IPS DF 19.7 (cell line): ENCODE measurements at regions not wholly inside any gene's neighbourhood (a gene's known extent, or its start where the extent isn't known, plus 50 kb on each side); places are given as distances from the start of the nearest gene placed in this dataset.

Source experiments
- DNase-seq: peaks from one replicate; pipeline ENCODE4 v3.0.0-alpha.2; 2013; ENCODE audit warnings: low read depth, low spot score

DNA sequence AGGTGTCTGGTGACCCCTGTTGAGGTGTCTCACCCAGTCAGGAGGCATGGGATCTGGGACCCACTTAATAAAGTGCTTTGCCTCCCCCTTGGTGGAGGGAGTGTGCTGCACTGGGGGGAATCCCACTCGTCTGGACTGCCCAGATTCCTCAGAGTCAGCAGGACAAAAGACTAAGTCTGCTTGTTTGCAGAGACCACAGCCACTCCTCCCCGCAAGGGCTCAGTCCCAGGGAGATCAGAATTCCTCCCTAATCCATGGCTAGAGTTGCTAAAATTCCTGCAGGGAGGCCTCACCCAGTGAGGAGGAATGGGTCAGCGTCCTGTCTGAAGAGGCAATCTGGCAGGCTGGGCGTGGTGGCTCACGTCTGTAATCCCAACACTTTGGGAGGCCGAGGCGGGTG lies 442.2 kb downstream of the PABPC4L start:
- DNase-seq, result no peak

DNA sequence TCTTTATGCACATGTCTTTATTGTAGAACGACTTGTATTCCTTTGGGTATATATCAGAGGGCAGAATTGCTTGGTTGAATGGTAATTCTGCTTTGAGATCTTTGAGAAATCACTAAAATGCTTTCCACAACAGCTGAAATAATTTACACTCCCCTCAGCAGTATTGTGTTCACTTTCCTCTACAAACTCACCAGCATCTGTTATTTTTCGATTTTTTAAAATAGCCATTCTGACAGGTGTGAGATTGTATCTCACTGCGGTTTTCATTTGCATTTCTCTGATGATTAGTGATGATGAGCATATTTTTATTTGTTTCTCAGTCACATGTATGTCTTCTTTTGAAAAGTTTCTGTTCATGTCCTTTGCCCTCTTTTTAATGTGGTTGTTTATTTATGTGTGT lies 459.8 kb downstream of the PABPC4L start:
- no peak for DNase-seq

DNA sequence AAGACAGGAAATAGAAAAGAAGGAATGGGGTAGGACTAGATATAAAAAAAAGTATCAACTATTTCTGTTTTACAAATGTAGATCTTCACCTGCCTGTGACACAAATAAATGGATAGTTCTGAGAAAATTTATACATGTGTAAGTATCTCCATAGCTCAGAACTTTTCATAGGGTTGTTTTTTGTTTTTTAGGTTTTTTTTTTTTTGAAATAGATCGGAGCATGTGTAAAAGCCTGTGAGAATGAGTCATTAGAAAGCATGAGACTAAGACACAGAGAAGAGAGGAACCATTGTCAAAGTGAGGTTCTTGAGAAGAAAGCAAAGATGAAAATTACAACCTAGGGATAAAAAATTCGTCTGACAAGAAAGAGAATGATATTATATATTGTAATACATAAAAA lies 481.6 kb downstream of the PABPC4L start:
- no peak for DNase-seq

DNA sequence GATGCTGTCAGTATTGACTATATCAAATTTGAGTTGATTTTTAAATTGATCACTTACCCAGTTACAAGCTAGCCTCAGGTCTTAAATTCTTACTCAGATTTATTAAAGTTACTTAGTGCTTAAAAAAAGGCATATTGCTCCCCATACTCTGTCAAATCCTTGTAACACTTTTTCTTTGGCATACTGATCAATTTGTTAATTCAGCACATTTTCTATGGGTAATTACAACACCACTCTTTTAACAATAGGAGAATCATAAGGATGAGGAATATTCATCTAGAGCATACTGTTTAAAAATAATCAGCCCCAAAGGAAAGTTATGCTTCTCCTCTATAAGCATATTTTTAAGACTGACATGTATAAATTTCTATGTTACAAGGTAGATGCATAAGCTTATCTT lies 482.5 kb downstream of the PABPC4L start:
- DNase-seq, result no peak

DNA sequence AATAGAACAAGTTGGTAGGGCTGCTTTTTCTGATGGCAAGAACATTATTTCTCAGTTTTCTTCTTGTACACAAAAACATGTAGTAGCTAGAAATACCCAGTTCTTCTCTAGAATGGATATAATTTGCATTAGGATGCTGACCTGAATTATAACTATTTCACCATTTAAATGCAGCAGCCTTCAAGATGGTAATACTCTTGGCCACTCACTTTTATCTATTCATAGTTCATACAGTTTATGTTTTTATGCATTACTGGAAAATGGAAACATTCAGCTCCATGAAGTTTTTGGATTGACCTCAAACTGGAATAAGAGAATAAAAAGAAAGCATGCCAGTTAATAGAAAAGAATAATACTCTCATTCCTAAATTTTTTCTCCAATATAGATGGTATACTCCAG lies 487.4 kb downstream of the PABPC4L start:
- no peak for DNase-seq

DNA sequence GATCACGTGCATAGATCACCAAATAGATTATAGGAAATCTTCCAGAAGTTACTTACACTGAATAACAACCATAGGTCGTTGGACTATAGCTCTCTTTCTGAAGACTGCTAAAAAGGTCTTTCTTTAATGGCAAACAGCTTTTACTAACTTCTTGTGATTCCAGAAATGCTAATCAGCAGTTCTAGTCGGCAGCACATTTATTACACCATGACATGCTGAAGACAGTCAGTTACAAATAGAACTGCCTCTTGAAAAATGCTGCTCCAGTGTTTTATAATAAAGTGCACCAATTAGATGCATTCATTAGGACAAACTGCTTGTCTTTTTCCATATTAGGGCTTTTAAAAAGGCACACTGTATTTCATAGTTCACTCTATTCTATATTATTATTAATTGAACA lies 488.2 kb downstream of the PABPC4L start:
- DNase-seq, result no peak

DNA sequence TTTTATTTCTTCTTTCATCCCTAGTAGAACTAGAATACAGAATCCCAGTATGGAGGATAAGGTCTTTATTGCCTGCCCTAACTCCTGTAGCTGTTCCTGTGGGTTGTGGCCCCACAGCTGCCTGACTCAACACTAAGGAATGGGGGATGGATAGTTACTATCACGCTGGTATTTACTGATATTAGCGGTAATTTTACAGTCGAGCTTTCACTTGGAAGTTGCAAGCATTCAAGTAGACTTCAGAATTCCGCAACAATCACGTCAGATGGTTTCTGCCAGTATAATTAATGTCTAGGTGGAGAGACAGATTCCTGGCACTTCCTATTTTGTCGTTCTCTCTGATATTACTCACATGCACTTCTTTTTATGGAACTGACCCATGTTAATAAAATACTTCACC lies 489.8 kb downstream of the PABPC4L start:
- DNase-seq, result no peak

DNA sequence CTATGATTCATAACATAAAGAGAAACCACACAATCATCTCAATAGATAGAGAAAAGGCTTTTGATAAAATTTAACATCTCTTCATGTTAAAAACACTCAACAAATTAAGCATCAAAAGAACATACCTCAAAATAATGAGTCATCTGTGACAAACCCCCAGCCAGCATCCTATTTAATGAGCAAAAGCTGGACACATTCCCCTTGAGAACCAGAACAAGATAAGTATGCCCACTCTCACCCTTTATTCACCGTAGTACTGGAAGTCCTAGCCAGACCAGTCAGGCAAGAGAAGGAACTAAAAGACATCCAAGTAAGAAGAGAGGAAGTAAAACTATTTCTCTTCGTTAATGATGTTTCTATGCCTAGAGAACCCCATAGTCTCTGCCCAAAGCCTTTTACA lies 507.2 kb downstream of the PABPC4L start:
- DNase-seq, result no peak

DNA sequence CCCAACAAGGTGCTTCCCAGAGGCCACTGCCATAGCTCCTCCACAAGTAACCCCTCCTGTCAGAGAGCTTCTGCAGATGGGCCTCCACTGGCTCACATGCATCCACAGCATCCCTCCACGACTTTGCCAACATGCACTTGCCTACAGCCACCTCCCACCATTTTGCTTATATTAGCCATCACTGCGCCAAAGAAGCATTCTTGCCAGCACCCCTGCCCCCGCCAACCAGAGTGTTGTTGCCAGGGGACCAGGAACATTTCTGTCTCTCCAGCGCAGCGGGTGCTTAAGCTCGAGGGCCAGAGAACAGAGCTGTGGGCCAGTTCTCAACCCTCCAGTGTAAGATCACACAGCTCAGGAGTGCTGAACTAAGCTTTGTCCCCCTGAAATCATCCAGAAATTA lies 517.6 kb downstream of the PABPC4L start:
- no peak for DNase-seq

DNA sequence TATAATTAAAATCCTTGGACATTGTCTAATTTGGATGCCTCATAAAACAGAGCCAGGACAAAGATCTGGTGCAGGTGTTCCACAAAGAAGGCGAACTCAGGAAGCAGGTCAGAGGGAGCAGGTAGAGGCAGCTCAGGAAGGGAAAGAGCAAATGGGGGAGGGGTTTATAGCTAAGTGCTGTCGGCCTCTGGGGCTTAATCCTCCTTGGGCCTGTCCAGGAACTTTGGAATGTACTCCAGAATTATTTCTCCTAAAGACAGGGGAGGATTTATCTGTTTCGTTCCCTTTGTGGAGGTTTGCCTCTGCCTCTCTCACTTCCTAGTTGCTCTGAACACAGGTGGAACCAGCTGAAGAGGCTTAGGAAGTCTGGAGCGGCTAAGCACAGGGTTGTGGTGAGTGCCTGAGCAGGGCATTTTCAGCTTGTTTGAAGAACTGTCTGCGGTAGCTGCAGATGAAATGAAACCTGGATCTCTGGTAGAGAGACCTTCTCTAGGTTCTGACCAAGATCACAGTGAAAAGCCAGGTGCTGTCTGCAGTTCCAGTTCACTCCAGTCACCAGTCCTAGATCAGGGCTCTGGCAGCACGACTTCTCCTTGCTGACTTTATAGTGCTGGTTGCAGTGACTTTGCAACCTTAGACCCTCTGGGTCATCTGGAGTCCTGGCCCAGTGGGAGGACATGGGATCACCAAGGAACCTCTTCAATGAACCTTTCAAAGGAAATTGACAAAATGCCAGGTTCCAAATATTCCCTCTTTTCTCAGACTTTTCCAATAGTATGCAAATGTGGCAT lies 519.2 kb downstream of the PCDH10 start:
- no peak for DNase-seq

DNA sequence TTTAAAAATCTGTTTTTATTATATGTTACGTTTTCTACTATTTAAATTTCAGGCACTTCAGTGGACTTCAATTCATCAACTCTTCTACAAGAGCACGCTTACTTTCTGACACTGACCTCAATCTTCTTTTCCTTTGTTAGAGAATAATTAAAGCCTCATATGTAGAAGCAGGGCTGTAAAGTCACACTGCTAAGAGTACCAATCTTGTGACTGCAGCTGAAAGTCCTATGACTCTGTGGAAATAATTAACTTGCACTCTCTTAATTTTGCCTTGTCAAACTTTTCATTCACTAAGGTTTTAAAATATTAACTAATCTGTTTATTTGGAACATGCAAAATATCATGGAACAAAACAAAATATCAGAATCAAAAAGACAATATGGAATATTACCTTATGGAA lies 498.1 kb downstream of the PCDH10 start:
- no peak for DNase-seq

DNA sequence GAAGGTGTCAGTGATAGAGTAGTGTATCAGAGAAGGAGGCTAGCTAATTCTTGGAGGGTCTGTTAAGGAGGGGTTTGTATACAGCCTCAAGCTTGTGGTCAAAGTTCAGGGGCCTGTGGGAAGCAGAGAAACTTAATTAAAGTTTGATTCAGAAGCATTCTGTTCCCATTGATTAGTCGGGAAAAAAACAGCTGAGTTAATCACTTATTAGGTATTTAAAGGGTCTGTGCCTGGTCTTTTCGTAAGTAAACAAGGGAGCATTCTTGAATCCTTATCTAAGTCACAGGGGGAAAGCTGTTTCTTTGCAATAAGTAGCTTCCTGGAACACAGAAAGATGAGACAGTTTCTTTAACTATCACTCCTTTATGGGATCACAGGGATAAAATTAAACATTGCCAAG lies 492.1 kb downstream of the PCDH10 start:
- DNase-seq, result no peak

DNA sequence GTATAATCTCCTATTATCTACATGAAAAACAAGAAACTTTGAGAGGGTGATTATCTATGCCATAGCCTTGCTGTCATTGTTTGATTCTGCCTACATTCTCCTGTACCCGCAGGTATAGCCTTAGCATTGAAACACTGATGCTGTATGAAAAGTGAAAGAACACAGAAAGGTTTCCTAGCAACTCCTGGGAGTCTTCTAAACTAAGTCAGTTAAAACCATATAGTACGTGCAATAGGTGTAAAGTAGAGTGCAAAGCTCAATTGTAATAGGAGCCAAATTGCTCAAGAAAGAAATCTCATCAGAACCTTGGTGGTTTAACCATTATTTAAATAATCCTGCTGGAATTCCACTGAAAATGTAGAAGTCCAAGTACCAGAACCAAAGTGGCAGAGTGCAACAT lies 489.7 kb downstream of the PCDH10 start:
- DNase-seq, result no peak

DNA sequence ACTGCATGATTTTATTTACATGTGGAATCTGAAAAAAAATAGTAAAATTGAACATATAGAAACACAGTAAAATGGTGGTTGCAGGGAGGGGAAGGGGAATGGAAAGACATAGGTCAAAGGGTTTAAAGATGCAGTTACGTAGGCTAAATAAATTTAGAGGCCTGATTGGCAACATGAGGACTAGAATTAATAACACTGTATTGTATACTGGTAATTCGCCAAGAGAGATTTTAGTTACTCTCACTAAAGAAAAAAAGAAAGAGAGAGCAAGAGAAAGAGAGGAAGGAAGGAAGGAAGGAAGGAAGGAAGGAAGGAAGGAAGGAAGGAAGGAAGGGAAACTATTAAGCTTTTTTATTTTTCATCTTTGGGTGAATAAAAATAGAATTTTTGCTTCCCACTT lies 488.1 kb downstream of the PCDH10 start:
- DNase-seq, result no peak

DNA sequence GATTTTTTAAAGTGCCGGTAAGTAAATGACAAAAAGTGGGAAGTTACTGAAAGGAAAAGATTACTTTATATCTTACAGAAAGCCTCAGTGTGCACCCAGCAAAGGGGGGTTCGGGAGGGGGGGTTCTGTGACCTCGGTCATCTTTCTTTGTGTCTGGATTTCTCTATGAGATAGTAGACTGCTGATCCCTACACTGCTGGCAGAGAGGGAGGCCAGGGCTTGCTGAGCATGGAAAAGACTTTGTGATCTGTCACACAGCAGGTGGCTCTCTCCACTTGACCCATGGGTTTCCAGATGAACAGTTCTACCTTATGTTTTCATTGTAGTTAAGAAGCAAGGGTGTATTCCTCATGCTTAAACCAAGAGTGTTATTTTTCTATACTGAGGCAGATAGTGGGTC lies 475.6 kb downstream of the PCDH10 start:
- DNase-seq, result peak; percentile 7

DNA sequence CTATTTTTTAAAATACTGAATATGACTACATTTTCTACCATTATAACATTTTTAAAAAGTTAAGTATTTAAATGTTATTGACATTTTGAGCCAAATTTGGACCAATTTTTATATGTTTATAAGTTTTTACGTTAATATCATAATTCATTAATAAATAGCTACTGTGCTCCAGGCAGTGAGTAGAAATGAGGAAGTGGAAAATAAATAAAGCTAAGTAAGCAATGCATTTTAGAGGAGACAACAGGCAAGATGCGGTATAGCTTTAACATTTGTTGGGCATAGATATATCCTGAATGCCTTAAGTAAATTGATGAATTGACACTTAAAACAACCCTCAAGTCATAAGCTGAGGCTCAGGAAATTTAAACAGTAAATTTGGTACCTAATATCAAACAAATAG lies 474.8 kb downstream of the PCDH10 start:
- no peak for DNase-seq

DNA sequence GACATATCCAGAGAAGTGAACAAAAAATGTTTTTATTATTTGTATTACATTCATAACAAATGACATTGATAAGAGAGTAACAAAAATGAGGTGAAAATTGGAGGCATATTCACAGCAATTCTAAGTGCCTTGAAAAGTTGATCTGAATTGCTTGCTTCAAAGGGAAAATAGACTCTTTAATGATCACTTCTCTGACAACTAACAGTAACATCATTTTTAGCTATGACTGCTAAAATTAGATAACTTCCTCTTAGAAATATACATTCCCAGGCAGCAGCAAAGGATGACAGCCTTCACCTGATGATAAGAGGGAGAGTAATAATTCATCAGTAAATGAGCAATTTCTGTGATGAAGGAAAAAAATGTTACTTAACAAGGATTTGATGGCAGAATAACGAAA lies 472.5 kb downstream of the PCDH10 start:
- DNase-seq, result no peak

DNA sequence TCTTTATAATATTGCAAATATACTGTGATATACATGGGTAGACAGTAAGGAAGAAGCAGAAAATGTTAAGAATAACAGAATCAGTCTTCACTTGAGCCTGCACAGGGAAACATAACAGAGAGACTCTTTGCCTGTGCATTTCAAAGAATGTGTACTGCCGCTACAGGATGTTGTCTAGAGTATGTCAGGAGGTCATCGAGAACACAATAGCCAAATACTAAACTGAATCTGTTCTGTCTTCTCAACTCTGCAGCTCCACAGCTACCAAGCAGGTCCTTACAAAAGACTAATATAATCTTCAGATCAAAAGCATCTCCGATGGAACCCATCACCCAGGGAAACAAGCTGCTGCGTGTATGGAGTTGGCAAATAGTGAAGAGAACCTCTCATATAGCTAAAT lies 471.5 kb downstream of the PCDH10 start:
- DNase-seq, result no peak

DNA sequence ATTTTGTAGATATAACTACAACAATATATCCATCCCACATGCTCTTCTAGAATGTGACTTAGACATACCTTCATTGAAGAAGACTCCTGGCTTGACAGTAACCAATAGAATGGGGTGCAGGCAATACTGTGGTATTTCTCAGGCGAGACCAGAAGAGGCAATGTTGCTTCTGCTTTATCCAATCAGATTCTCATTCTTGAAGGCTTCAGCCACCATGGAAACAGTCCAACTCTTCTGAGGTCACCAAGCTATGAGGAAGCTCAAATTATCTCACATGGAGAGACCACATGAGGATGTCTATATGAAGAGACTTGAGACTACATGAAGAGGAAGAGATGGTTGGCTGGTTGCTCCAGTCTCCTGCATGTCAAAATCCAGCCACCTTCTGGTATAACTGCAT lies 469.9 kb downstream of the PCDH10 start:
- DNase-seq, result no peak

DNA sequence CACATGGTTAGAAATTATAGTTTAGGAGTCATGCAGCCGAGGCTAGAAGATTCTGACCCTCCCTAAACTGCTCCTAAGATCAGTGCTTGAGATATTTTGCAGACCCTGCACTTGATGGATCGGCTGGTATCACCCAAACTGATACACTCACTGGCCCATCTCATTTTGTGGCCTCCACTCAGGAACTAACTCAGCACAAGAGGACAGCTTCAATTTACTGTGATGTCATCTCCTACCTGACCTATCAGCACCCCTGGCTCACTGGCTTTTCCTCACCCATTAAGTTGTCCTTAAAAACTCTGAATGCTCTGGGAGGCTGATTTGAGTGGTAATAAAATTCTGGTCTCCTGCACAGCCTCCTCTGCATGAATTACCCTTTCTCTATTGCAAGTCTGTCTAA lies 450.9 kb downstream of the PCDH10 start:
- DNase-seq, result no peak

DNA sequence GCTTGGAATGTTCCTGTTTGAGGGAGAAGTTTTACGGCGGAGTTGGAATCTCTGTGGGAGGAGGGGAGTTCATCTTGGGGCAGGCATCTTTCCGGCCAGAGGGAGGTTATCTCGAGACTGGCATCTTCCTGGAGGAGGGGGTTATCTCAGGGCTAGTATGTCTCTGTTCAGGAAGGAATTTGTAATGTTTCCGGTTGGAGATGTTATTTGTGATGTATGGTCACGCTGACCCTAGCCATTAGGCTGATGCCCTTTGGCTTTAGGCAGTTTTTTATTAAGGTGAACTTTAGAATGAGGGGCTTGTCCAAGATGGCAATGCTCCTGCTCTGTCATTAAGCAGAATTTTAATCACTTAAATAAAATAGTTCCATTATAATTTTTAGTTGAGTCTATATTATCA lies 449.7 kb downstream of the PCDH10 start:
- no peak for DNase-seq

DNA sequence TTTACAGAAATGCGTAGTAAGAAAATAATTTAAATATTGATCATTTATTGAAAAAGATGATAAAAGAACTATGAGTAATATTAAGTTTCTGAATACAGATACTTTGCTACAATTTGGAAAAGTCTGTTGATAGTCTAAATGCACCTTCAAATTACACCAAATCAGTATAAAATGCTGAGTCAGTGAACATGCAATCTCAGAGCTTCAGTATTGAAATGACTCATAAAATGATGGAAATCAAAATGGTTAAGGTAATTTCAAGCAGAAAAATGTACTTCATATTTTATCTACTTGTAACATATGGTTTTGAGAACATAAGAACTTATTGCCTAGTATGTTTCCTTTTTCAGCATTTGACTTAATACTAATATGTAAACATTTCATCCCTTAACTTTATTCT lies 448.2 kb downstream of the PCDH10 start:
- no peak for DNase-seq

DNA sequence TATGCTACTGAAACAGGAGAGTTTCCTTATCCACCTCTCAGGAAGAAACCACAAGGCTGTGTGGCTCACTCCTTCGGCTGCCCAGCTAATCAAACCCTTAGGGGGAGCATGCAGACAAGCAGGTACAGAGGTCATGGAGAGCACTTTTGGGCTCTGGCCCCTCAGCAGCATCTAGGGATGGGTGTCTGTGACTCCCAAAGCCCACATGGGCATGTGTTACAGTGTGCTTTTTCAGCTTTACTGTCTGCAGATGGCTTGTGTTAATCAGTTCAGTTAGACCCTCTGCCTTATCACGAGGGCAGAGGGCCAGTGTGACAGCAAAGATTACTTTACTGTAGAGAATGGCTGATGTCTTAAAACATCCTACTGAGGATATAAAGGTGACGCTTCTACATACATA lies 447.4 kb downstream of the PCDH10 start:
- no peak for DNase-seq
